SK-N-SH treated with all-trans-retinoic acid at 6 μM for 48 hours (cell line): ENCODE measurements at regions not wholly inside any gene's neighbourhood (a gene's known extent, or its start where the extent isn't known, plus 50 kb on each side); places are given as distances from the start of the nearest gene placed in this dataset.

ENCODE experiments used
- ATAC-seq: fragments of 200-7000 bp; cut with Tn5 transposase; 3 replicates; pipeline ENCODE4 v1.9.1; 2020; ENCODE audit warnings: mild to moderate bottlenecking, moderate library complexity
- ARNTL ChIP-seq: fragments of 450-650 bp; formaldehyde crosslinking; IDR thresholded peaks from 2 replicates; pipeline ENCODE4 v1.5.0; 2020; ENCODE audit warnings: low read depth, mild to moderate bottlenecking, moderate library complexity, borderline replicate concordance
- BACH2 ChIP-seq: fragments of 250-450 bp; sonication (Bioruptor Pico); IDR thresholded peaks from 2 replicates; pipeline ENCODE4 v1.9.0; 2021; ENCODE audit warnings: mild to moderate bottlenecking, borderline replicate concordance
- CSDC2 ChIP-seq: fragments of 250-450 bp; sonication (Bioruptor Pico); IDR thresholded peaks from 2 replicates; pipeline ENCODE4 v1.5.0; 2020; ENCODE audit warnings: mild to moderate bottlenecking, moderate library complexity
- ESRRG ChIP-seq: fragments of 250-450 bp; sonication (Bioruptor Pico); IDR thresholded peaks from 2 replicates; pipeline ENCODE4 v1.6.1; 2021; ENCODE audit warnings: mild to moderate bottlenecking
- GLIS3 ChIP-seq: fragments of 250-450 bp; sonication (Bioruptor Pico); IDR thresholded peaks from 2 replicates; pipeline ENCODE4 v1.5.0; 2020; ENCODE audit warnings: mild to moderate bottlenecking, moderate library complexity
- ISL1 ChIP-seq: fragments of 250-450 bp; sonication (Bioruptor Pico); IDR thresholded peaks from 2 replicates; pipeline ENCODE4 v2.1.2; 2022; ENCODE audit warnings: mild to moderate bottlenecking, moderate library complexity
- OSR1 ChIP-seq: fragments of 250-450 bp; sonication (Bioruptor Pico); IDR thresholded peaks from 2 replicates; pipeline ENCODE4 v1.8.0; 2022; ENCODE audit warnings: moderate library complexity, mild to moderate bottlenecking, inconsistent platforms
- PPARA ChIP-seq: fragments of 250-450 bp; sonication (Bioruptor Pico); IDR thresholded peaks from 2 replicates; pipeline ENCODE4 v1.5.0; 2020; ENCODE audit warnings: mild to moderate bottlenecking, borderline replicate concordance
- RARB ChIP-seq: fragments of 250-450 bp; sonication (Bioruptor Pico); IDR thresholded peaks from 2 replicates; pipeline ENCODE4 v1.8.0; 2021; ENCODE audit warnings: mild to moderate bottlenecking, moderate library complexity
- SNAI2 ChIP-seq: fragments of 250-450 bp; sonication (Bioruptor Pico); IDR thresholded peaks from 2 replicates; pipeline ENCODE4 v1.5.0; 2020; ENCODE audit warnings: mild to moderate bottlenecking, moderate library complexity
- TCF4 ChIP-seq: fragments of 250-450 bp; sonication (Bioruptor Pico); IDR thresholded peaks from 2 replicates; pipeline ENCODE4 v1.8.0; 2021; ENCODE audit warnings: mild to moderate bottlenecking, moderate library complexity, borderline replicate concordance
- TOX ChIP-seq: fragments of 250-450 bp; sonication (Bioruptor Pico); IDR thresholded peaks from 2 replicates; pipeline ENCODE4 v1.8.0; 2021; ENCODE audit warnings: mild to moderate bottlenecking, moderate library complexity, borderline replicate concordance
- ZC3H10 ChIP-seq: fragments of 250-450 bp; sonication (Bioruptor Pico); IDR thresholded peaks from 2 replicates; pipeline ENCODE4 v1.5.1; 2021; ENCODE audit warnings: mild to moderate bottlenecking, moderate library complexity
- ZFP3 ChIP-seq: fragments of 250-450 bp; sonication (Bioruptor Pico); IDR thresholded peaks from 2 replicates; pipeline ENCODE4 v1.5.0; 2020; ENCODE audit warnings: mild to moderate bottlenecking, moderate library complexity
- ZFP30 ChIP-seq: fragments of 450-650 bp; formaldehyde crosslinking; IDR thresholded peaks from 2 replicates; pipeline ENCODE4 v1.5.0; 2022; ENCODE audit warnings: mild to moderate bottlenecking, moderate library complexity
- ZNF565 ChIP-seq: fragments of 450-650 bp; formaldehyde crosslinking; conservative IDR thresholded peaks from 2 replicates; pipeline ENCODE4 v1.5.0; 2020; ENCODE audit warnings: low read depth, mild to moderate bottlenecking, moderate library complexity
- ZNF70 ChIP-seq: fragments of 450-650 bp; formaldehyde crosslinking; IDR thresholded peaks from 2 replicates; pipeline ENCODE4 v1.5.0; 2020; ENCODE audit warnings: mild to moderate bottlenecking, moderate library complexity
- TF ChIP-seq, protein P1 (sequence below): fragments of 250-450 bp; sonication (Bioruptor Pico); IDR thresholded peaks from 2 replicates; pipeline ENCODE4 v1.5.1; 2020; ENCODE audit warnings: low read depth, mild to moderate bottlenecking, moderate library complexity
- TF ChIP-seq, protein P2 (sequence below): fragments of 250-450 bp; sonication (Bioruptor Pico); IDR thresholded peaks from 2 replicates; pipeline ENCODE4 v1.5.1; 2021; ENCODE audit warnings: mild to moderate bottlenecking, moderate library complexity
- TF ChIP-seq, protein P3 (sequence below): fragments of 250-450 bp; sonication (Bioruptor Pico); IDR thresholded peaks from 2 replicates; pipeline ENCODE4 v1.8.0; 2021; ENCODE audit warnings: low read depth, mild to moderate bottlenecking, moderate library complexity, borderline replicate concordance
- TF ChIP-seq, protein P4 (sequence below): fragments of 250-450 bp; sonication (Bioruptor Pico); IDR thresholded peaks from 2 replicates; pipeline ENCODE4 v1.5.0; 2020; ENCODE audit warnings: mild to moderate bottlenecking, moderate library complexity

DNA sequence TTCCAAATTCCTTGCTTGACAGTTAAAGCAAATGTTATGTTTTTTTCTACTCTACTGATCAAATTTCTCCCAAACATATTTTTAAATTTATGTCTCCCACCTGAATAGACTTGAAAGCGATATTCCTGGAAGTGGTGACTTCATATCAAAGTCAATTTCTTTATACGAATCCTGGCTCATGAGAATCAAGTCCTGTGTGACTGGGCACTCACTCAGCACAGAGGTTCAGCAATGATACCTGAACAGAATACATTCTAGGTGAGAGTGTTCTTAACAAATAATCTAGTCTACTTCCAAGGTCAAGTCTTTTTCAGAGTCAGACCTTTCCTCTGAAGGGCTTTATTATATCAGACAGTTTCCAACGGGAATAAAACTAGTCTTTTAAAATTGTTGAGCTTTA, 1070.6 kb downstream of the TRHDE start:
- TF ChIP-seq ZFP3, result no peak
- TF ChIP-seq, protein P1, sequence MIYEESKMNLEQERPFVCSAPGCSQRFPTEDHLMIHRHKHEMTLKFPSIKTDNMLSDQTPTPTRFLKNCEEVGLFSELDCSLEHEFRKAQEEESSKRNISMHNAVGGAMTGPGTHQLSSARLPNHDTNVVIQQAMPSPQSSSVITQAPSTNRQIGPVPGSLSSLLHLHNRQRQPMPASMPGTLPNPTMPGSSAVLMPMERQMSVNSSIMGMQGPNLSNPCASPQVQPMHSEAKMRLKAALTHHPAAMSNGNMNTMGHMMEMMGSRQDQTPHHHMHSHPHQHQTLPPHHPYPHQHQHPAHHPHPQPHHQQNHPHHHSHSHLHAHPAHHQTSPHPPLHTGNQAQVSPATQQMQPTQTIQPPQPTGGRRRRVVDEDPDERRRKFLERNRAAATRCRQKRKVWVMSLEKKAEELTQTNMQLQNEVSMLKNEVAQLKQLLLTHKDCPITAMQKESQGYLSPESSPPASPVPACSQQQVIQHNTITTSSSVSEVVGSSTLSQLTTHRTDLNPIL (CRISPR knock-in tag), result no peak
- ATAC-seq, result no peak

DNA sequence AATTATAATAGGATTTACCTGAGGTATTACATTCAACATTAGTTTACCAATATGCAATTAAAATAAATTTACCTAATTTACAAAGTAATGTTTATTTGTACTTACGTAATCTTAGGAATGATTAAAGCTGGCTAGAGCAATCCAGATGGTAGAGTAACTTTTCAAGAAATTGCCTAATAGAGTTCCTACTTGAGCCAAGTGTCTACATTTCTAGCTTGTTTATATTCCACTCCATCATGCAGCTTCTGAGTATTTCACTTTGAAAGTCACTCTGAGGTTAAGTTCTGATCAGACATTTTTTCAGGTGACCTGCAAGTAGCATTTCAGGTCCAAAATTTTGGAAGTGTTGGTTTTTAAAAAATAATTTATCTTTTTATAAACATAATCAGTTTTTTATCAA, 1080.7 kb downstream of the TRHDE start:
- TF ChIP-seq CSDC2 (no peak), PPARA (CRISPR knock-in tag) (no peak), SNAI2 (no peak), ZFP3 (no peak), ZC3H10 (no peak), GLIS3 (no peak), ESRRG (CRISPR knock-in tag) (no peak), ARNTL (CRISPR knock-in tag) (no peak), TOX (CRISPR knock-in tag) (no peak), RARB (CRISPR knock-in tag) (no peak)
- TF ChIP-seq, protein P2, sequence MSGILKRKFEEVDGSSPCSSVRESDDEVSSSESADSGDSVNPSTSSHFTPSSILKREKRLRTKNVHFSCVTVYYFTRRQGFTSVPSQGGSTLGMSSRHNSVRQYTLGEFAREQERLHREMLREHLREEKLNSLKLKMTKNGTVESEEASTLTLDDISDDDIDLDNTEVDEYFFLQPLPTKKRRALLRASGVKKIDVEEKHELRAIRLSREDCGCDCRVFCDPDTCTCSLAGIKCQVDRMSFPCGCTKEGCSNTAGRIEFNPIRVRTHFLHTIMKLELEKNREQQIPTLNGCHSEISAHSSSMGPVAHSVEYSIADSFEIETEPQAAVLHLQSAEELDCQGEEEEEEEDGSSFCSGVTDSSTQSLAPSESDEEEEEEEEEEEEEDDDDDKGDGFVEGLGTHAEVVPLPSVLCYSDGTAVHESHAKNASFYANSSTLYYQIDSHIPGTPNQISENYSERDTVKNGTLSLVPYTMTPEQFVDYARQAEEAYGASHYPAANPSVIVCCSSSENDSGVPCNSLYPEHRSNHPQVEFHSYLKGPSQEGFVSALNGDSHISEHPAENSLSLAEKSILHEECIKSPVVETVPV, result no peak
- TF ChIP-seq, all 23 proteins: peak for 0
- ATAC-seq, result no peak

DNA sequence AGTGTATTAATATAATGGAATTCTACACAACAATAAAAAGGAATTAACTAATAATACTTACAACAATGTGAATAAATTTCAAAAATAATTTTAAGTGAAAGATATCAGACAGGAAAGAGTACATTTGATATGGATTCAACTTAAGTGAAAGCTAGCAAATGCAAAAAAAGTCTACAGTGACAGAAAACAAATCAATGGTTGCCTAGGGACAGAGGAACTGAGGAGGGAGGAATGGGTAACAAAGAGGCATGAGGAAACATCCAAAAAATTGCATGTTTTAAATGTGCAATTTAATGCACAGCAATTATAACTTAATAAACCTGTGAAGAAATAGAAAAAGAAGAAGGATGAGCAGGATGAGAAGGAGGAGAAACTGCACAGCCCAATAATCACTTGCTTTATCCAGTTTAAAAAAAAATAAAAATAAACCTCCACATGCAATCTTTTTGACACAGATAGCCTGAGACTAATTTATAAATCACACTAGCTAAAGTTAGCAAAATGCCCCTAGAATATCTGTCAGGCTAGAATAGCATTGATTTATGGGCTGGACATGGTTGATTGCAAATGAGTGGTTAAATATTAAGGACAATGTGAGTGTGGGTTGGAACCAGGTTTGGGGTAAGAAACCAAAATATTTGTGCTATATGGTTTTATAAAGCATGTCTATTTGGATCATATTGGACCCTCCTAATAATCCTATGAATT, 1089.1 kb downstream of the TRHDE start:
- TF ChIP-seq, protein P3, sequence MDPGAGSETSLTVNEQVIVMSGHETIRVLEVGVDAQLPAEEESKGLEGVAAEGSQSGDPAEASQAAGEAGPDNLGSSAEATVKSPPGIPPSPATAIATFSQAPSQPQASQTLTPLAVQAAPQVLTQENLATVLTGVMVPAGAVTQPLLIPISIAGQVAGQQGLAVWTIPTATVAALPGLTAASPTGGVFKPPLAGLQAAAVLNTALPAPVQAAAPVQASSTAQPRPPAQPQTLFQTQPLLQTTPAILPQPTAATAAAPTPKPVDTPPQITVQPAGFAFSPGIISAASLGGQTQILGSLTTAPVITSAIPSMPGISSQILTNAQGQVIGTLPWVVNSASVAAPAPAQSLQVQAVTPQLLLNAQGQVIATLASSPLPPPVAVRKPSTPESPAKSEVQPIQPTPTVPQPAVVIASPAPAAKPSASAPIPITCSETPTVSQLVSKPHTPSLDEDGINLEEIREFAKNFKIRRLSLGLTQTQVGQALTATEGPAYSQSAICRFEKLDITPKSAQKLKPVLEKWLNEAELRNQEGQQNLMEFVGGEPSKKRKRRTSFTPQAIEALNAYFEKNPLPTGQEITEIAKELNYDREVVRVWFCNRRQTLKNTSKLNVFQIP (CRISPR knock-in tag), result no peak
- TF ChIP-seq CSDC2 (no peak), ZFP3 (no peak), BACH2 (CRISPR knock-in tag) (no peak), ZNF70 (CRISPR knock-in tag) (no peak), ZNF565 (CRISPR knock-in tag) (no peak), TOX (CRISPR knock-in tag) (no peak), PPARA (CRISPR knock-in tag) (no peak)
- TF ChIP-seq, protein P1 (CRISPR knock-in tag), result no peak
- no peak for ATAC-seq

DNA sequence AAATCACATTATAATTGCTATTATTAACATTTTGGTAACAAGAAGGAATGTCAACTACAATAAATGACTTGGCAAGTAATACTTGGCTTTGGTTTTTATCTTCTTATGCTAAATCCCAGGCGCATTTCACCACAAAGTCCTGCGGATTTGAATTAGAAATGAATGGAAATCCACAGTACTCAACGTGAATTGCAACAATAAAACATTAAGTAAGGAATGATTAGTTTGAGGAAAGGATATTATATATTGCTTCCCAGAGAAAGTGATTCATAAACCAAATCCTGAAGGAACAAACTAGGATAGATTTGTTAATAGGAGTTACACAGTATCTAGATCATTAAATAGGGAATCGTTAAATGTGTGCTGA, 1089.7 kb downstream of the TRHDE start:
- TF ChIP-seq, protein P1 (CRISPR knock-in tag), result no peak
- TF ChIP-seq BACH2 (CRISPR knock-in tag) (no peak), CSDC2 (no peak), ZNF70 (CRISPR knock-in tag) (no peak), GLIS3 (no peak), ZC3H10 (no peak), ZFP3 (no peak), ZFP30 (CRISPR knock-in tag) (no peak), OSR1 (no peak), ZNF565 (CRISPR knock-in tag) (no peak), ISL1 (CRISPR knock-in tag) (no peak), RARB (CRISPR knock-in tag) (no peak), SNAI2 (no peak), ARNTL (CRISPR knock-in tag) (no peak), TCF4 (CRISPR knock-in tag) (no peak), ESRRG (CRISPR knock-in tag) (no peak)
- TF ChIP-seq, protein P4, sequence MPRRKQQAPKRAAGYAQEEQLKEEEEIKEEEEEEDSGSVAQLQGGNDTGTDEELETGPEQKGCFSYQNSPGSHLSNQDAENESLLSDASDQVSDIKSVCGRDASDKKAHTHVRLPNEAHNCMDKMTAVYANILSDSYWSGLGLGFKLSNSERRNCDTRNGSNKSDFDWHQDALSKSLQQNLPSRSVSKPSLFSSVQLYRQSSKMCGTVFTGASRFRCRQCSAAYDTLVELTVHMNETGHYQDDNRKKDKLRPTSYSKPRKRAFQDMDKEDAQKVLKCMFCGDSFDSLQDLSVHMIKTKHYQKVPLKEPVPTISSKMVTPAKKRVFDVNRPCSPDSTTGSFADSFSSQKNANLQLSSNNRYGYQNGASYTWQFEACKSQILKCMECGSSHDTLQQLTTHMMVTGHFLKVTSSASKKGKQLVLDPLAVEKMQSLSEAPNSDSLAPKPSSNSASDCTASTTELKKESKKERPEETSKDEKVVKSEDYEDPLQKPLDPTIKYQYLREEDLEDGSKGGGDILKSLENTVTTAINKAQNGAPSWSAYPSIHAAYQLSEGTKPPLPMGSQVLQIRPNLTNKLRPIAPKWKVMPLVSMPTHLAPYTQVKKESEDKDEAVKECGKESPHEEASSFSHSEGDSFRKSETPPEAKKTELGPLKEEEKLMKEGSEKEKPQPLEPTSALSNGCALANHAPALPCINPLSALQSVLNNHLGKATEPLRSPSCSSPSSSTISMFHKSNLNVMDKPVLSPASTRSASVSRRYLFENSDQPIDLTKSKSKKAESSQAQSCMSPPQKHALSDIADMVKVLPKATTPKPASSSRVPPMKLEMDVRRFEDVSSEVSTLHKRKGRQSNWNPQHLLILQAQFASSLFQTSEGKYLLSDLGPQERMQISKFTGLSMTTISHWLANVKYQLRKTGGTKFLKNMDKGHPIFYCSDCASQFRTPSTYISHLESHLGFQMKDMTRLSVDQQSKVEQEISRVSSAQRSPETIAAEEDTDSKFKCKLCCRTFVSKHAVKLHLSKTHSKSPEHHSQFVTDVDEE, result no peak
- TF ChIP-seq, protein P3 (CRISPR knock-in tag), result no peak
- TF ChIP-seq, protein P2, result no peak
- TF ChIP-seq, all 23 proteins: peak for 0
- no peak for ATAC-seq
